ENCODE measurements at regions not wholly inside any gene's neighbourhood (a gene's known extent, or its start where the extent isn't known, plus 50 kb on each side); places are given as distances from the start of the nearest gene placed in this dataset.
"Not testable (repeated sequence)": the region's sequence is repeated elsewhere in the genome, so short reads cannot be mapped to it uniquely, and the experiment has no call there.

- TF ChIP-seq, protein P1, sequence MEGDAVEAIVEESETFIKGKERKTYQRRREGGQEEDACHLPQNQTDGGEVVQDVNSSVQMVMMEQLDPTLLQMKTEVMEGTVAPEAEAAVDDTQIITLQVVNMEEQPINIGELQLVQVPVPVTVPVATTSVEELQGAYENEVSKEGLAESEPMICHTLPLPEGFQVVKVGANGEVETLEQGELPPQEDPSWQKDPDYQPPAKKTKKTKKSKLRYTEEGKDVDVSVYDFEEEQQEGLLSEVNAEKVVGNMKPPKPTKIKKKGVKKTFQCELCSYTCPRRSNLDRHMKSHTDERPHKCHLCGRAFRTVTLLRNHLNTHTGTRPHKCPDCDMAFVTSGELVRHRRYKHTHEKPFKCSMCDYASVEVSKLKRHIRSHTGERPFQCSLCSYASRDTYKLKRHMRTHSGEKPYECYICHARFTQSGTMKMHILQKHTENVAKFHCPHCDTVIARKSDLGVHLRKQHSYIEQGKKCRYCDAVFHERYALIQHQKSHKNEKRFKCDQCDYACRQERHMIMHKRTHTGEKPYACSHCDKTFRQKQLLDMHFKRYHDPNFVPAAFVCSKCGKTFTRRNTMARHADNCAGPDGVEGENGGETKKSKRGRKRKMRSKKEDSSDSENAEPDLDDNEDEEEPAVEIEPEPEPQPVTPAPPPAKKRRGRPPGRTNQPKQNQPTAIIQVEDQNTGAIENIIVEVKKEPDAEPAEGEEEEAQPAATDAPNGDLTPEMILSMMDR (IDR thresholded peaks at IDR 0.05), result not testable (repeated sequence)
- not testable (repeated sequence) for TF ChIP-seq POLR2A (IDR thresholded peaks at IDR 0.05)
Observed at GRCh38 chr1:59217439-59217838, 79.5 kb upstream of the FGGY start.
